HT1080 (cell line): ENCODE measurements at regions not wholly inside any gene's neighbourhood (a gene's known extent, or its start where the extent isn't known, plus 50 kb on each side); places are given as distances from the start of the nearest gene placed in this dataset.
"Not testable (repeated sequence)": the region's sequence is repeated elsewhere in the genome, so short reads cannot be mapped to it uniquely, and the experiment has no call there.

Experiments
- DNase-seq: peaks from one replicate; pipeline ENCODE4 v3.0.0-alpha.2; 2015; ENCODE audit warnings: low read depth

DNA sequence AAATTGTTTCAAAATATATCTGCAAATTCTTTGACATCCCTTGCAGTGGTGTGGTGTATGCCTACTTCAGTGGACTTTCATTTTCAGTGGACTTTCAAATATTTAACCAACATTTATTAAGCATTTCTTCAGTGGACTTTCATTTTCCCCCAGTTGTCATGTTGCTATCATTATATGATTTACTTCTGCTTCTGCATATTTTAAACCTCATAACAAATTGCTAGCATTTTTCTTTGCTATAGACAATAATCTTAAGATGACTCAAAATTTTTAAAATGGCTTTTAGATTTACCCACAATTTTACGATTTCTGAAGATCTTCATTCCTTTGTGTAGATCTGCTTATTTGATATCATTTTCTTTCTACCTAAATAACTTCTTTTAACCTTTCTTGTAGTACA lies 592.7 kb upstream of the SLC35B3 start:
- DNase-seq: no peak

DNA sequence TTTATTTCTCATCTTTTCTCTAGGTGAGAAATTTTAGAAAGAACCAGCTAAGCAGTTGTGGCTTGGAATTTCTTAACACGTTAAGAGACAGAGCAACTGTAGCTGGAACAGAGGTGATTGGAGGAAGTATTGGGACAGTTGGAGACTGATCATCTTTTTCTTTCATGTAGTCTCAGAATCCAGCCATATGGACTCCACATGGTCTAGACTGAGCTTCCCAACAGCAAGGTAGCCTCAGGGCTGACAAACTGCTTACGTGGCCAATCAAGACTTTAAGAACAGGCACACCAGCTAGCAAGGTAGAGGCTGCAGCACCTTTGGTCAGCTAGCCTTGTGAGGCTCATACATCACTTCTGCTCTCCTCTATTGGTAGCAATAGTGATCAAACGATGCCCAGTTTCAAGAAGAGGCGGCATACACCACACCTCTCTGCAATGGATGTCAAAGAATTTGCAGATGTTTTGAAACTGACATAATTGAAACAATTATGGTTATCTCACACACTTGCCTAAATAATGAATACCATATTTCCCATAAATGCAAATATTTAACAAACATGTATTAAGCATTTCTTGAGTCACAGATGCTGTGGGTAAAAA lies 590.5 kb upstream of the SLC35B3 start:
- DNase-seq: no peak

DNA sequence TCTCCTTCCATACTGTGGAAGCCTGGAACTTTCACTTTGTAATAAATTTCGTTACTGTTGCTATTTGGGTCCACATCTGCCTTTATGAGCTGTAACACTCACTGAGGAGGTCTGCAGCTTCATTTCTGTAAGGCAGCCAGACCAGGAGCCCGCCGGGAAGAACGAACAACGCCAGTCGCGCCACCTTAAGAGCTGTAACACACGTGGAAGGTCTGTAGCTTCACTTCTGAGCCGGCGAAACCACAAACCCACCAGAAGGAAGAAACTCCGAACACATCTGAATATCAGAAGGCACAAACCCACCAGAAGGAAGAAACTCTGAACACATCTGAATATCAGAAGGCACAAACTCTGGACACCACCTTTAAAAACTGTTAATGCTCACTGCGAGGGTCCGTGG lies 589.9 kb upstream of the SLC35B3 start:
- no peak for DNase-seq

DNA sequence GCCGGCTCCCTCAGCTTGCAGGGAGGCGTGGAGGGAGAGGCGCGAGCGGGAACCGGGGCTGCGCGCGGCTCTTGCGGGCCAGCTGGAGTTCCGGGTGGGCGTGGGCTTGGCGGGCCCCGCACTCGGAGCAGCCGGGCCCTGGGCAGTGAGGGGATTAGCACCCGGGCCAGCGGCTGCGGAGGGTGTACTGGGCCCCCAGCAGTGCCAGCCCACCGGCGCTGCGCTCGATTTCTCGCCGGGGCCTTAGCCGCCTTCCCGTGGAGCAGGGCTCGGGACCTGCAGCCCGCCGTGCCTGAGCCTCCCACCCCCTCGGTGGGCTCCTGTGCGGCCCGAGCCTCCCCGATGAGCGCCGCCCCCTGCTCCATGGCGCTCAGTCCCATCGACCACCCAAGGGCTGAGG lies 588.9 kb upstream of the SLC35B3 start:
- DNase-seq: not testable (repeated sequence)

DNA sequence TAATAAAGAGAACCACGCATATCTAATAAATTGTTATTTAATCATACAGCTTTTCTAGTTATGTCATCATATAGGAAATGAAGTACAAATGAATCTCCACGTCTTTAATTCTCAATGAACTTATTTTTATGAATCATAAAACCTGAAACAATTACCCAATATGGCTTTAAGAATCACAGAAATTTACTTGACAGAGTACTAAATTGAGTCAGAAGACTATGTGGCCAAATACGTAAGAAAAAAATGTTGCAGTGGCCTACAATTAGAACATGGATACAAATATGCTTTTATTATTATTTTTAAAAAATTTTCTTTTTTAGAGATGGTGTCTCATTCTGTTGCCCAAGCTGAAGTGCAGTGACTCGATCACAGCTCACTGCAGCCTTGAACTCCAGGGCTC lies 584.7 kb upstream of the SLC35B3 start:
- DNase-seq: no peak

DNA sequence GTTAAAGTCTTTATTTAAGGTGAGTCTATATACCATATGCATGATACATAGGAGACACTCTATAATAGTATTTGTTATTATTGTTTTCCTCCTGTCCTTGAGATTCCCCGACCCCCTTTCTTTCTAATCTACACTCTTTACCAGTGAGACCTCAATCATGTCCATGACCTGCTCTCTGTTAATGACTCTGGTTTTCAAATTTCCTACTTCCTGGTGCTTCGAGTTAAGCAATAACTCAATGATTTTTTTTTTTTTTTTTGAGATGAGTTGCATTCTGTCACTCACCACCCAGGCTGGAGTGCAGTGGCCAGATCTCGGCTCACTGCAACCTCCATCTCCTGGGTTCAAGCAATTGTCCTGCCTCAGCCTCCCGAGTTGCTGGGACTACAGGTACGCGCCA lies 574.6 kb upstream of the SLC35B3 start:
- no peak for DNase-seq

DNA sequence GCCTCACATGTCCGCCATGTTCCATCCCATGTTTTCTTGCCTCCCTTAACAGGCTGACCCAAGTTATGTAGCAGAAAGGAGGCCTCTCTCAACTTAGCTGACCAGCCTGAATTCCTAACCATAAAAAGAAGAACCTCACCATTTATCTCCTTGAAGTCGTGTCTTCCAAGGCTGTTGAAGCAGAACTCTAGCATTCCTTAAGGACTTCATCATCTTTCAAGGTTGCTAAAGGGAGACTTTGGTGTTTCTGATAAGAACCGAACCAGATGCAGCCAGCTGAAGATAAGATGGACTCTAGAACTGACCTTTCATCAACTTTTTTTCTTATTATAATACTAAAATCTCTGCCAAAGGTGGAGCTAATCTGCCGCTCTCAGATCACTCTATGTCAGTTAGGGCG lies 571.7 kb upstream of the SLC35B3 start:
- DNase-seq: no peak

DNA sequence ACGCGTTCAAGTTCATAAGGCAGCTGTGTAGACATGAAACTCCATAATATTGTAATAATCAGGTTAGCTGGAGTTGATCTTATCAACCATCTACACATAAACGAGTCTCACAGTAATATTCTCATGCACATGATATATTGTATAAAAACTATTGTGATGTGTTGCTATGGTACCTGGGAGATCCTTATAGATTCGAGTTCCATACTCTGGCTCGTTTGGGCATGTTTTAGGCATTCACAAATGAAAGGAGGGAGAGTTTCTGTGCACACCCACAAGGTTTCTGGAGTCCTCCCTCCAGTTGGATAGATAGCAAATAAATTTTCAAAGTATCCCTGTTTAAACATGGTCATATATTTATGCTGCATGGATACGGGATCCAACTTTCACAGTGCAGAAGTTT lies 567.5 kb upstream of the SLC35B3 start:
- no peak for DNase-seq

DNA sequence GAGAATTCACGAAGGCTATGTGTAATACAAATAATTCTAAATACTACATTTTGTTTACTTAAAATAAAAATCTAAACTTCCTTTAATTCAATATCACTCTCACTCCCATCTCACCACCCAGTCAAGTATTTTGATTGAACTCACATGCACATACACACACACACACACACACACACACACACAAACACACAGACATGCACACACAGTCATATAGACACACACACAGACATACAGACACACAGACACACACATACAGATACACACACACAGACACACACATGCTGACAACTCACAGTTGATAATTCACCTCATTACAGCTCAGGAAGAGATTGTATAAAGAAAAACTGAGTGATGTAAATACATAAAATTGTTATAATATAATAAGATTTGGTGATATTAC lies 559.8 kb upstream of the SLC35B3 start:
- no peak for DNase-seq

DNA sequence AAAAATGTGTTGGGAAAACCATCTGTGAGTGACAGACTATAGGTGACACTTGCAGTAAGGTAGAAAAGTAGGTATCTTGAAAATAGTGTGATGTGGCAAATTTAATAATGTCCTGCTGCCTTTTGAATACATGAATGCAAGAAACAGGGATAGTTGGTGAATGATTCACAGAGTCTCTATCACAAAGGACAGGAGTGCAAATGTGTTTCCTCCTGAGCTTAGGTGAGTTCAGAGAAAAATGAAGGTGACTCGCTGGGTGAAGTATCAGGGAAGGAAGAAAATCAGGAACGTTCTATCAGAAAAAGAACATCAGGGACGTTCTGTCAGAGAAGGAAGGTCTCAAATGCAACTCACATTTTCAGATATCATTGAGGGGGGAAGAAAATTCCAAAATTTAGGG lies 557.8 kb upstream of the SLC35B3 start:
- DNase-seq: no peak

DNA sequence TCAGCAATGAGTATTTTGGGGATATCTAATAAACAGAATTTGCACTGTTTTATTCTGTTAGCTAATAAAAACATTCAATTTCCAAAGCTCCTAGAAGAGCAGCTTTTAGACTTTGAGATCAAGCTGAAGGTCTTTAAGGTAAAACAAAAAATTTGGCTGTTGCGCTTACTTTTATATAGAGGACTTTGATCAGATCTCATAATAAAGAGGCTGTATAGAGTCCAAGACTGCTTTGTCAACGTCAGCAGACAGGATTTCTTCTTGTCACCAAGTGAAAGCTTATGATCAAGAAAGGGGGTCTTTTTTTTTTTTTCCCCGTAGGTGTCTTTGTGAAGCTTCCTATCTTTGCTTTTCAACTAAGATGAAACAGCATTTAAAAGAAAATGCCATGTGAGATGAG lies 556.5 kb upstream of the SLC35B3 start:
- no peak for DNase-seq

DNA sequence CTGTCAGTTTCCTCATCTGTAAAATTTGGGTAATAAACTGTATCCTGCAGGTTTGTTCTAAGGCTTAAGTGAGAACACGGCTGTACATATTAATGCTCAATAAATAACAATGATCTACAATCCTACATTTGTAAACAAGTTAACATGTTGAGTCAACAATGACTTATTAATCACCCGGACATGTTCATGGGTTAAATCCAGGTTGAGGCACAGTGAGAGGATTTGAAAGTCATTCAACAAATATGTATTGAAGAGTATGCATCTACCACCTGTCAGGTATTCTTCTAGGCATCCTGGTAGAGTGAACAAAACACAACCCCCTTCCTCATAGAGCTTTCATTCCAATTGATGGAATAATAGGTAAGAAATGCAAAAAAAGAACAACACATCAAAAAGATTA lies 554.7 kb upstream of the SLC35B3 start:
- DNase-seq: no peak

DNA sequence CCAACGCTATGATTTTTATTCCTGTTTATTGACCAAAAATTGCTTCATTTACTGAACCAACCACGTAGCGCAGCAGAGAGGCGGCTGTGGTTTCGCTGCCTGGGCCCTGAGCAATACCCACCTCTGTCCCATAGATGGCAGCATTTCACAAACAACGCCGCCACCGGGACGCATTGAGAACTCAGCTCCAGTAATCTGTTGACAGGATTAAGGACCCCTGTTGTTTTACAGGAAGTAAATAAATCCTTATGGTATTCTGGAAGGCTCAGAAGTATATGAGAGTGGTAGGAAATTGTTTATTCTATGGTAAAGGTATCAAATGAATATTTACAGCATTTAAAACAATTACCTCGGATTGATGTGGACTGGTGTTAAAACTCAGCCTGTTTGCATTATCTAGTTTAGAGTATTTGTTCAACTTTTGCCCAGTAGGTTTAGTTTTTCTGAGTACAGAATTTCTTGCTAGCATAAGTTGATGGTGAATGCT lies 547.9 kb upstream of the SLC35B3 start:
- peak; percentile 65 for DNase-seq

DNA sequence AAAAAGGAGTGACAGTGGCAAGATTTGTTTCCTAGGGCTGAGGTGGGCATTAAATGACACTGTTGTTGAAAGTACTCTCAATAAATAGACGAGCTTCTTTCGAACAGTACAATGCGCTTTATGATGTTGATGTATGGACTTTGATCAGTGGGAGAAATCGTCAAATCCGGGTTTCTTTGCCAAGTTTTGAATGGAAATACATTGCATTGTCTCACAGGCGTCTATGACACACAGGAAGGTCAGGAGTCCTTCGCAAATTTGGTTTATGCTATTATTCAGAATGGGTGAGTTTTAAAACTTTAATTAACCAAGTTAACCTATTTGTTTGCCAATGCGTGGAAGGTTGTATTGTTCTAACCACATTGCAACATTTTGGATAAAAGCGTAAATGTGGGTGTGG lies 547.3 kb upstream of the SLC35B3 start:
- no peak for DNase-seq

DNA sequence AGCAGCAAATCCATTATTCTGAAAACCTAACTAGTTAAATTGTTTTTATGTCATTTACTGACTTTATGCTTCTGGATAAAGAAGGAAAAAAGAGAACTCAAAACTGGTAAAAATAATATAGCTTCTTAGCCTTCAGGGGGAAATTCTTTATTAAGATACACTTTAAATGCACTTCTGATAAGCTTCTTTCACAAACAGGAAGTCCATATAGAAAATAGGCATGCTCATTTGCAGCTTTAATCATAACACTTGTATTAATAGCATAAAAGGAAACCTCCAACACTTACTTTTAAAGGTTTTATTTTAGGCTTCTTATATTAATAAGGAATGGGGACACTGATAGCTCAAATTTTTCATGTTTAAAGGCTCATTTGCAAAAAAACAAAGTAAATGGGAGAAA lies 538.0 kb upstream of the SLC35B3 start:
- DNase-seq: no peak

DNA sequence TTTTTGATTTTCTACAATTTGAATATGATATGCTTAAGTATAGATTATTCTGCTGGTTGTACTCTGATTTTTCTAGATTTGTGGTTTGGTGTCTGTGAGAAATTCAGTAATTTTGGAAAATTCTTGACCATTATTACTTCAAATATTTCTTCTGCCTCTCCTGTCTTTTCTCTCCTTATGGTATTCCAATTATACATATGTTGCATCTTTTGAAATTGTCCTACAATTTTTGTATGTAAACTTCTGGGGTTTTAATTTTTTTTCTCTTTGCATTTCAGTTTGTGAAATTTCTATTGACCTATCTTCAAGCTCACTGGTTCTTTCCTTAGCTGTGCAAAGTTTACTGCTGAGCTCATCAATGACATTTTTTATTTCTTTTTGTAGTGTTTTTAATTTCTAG lies 534.4 kb upstream of the SLC35B3 start:
- no peak for DNase-seq

DNA sequence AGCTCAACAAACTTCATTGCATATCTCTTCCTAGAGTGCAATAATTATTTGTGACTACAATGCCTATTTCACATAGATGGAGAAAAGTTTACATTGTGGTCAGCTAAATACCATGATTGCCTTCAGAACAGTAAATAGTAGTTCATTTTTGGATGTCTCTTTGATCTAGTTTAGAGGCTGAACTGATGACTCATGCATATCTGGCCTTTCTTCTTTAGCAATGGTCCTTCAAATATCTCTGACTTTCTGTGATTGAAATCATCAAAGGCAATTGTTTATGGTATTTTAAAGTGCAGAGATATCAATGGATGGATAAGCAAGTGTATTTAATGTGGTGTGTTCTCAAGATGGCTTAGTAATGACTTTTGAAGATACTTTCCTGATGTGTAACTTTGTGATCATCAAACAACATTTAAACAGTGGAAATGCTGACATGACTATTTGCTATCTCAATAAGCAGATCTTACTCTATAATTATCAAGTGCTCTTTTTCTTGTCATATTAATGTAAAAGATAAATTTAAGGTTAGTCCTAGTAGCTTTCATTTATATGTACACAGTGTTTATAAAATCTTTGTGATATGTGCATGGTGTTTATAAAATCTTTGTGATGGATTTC lies 523.7 kb upstream of the SLC35B3 start:
- peak; percentile 22 for DNase-seq

DNA sequence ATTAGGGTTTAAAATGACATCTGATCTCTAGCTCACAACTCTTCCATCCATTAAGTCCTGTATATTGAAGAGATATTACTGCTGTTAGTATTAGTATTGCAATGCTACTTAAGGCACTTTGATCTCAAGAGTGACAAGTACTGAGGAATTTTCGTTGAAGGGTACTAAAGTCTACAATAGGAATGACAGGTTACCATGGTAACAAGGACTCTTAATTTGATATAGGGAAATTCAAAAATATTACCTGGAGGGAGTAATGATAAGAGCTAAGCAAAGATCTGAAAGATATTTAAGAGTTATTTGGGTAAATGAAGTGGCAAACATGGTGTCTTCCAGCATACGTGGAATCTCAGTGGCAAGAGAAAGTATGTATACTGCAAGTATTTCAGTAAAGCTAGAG lies 518.0 kb upstream of the SLC35B3 start:
- no peak for DNase-seq

DNA sequence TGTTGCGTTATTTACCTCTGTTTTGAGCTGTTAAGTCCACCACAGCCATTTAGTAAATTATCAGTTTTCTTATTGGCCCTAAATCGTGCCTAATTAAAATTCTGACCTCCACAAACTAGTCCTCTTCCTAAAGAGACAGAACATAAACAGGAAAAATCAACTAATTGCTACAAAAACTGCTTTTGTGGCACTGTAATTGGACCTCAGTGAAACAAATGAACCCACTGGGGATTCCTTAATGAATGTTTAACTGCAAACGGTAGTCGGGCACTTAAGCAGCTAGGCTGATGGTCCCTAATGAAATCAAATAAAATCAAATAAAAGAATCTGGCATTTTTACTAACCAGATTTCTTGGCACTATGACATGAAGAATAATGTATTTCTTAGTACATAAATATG lies 513.4 kb upstream of the SLC35B3 start:
- no peak for DNase-seq

DNA sequence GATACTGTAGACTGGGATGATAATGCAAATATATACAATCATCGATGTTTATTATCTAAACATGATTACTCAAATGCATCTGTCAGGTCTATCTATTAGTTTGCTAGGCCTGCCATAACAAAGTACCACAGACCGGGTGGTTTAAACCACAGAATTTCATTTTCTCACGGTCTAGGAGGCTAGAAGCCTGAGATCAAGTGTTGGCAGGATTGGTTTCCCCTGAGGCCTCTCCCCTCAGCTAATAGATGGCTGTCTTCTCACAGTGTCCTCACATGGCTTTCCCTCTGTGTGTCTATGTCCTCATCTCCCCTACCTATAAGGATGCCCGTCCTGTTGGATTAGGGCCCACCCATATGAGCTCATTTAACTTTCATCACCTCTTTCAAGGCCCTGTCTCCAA lies 512.6 kb upstream of the SLC35B3 start:
- DNase-seq: no peak

DNA sequence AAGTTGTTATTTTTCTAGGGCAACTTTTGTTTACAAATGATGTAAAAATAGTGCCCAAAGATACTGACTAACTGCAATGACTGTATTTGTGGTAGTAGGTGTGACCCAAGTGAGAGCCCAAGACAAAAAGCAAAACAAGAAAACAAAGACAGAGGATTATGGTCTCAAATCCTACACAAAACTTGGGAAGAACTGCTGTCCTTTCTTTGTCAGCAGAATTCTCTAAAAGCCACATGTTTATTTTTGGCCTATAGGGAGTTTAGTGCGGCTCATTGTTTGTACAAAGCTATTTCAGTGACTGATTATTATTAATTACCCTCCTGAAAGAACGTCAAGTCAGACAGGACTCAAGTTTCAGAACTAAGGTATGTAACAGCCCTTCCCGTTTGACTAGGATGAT lies 509.2 kb upstream of the SLC35B3 start:
- no peak for DNase-seq

DNA sequence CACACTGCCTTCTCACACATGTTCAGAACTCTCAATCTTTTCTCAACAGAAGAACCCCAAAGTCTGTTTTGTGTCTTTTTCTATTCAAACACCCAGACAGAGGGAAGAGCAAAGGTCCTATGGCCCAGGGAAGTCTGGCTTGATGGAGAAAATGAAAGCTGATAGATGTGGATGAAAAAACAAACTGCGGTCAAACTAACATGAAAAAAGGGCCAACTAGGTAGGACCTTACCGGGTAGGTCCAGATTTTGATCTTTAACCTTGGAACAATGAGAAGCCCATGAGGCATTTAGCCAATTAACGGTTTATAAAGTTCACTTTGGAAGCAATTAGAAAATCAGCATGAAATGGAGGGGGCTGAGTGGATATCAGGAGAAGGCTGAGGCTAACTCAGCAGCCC lies 507.7 kb upstream of the SLC35B3 start:
- DNase-seq: no peak

DNA sequence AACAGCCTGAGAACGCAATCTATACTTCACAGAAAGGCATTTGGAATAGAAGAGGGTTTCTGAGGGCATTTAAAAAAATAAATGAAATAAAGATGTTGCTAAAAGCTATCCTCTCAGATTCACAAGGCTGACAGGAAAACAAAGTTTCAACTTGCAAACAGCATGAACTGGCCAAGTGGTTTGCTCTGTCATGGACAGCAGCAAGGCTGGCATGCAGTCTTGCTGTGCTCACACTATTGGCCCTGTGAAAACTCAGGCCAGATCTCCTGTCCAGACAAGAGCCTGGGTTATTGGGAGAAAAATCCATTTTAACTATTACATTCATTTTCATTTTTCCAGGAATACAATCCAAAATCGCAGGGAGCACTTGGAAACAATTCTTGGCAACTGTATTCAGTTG lies 506.2 kb upstream of the SLC35B3 start:
- no peak for DNase-seq

DNA sequence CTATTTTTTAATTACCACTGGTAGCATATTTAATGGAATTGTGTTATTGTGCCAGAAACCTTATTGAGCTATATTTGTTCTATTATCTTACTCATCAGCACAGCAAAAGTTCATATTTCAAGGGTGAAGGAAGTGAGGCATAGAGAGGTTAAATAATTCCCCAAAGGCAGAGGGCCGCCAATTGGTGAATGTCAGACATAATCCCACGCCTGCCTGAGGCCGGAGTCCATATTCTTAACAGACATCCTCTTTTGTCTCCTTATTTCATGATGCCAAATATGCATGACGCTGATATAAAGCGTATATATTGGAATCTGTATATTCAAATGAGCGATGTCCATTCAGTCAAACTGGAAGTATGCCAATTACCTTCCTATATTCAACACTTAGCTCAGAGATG lies 505.0 kb upstream of the SLC35B3 start:
- DNase-seq: peak; percentile 5
